PC-9 (cell line): ENCODE measurements at regions not wholly inside any gene's neighbourhood (a gene's known extent, or its start where the extent isn't known, plus 50 kb on each side); places are given as distances from the start of the nearest gene placed in this dataset.

Experiments
- BruUV-seq: library from RNA; stranded (reverse); fragments of 400-500 nt; replicated peaks from 2 replicates; lab custom pipeline; 2021; lab: Mats Ljungman, UMichigan
- CTCF ChIA-PET: fragments of 300-600 bp; sonication (Branson Sonifier 250); formaldehyde crosslinking; loops from one replicate; lab custom pipeline; 2022; ENCODE audit warnings: antibody characterized with exemption; lab: Charles Lee
- POLR2A ChIA-PET: fragments of 300-600 bp; sonication (Branson Sonifier 250); formaldehyde crosslinking; loops from one replicate; lab custom pipeline; 2022; ENCODE audit warnings: antibody characterized with exemption; ENCODE audit not compliant: unreplicated experiment; lab: Charles Lee
- DNase-seq, 2 experiments: peaks; one replicate each; pipeline versions ENCODE4 v3.0.0 to v3.0.0-alpha.2; 2015 to 2022; ENCODE audit warnings: mixed read lengths in 1 of 2
- H2AFZ ChIP-seq: fragments of 200-600 bp; sonication (generic); 2 replicates; pipeline ENCODE4 v1.8.1; 2017; ENCODE audit warnings: antibody characterized with exemption
- H3F3A ChIP-seq: fragments of 200-600 bp; sonication (generic); 2 replicates; pipeline ENCODE4 v1.8.1; 2017; ENCODE audit warnings: antibody characterized with exemption, mild to moderate bottlenecking, low read depth; ENCODE audit not compliant: insufficient read depth
- H3K27ac ChIP-seq: fragments of 200-600 bp; sonication (generic); 2 replicates; pipeline ENCODE4 v1.6.1; 2016; ENCODE audit warnings: mixed run types
- H3K27me3 ChIP-seq: fragments of 200-600 bp; sonication (generic); 2 replicates; pipeline ENCODE4 v1.6.1; 2016; ENCODE audit warnings: low read depth, mixed run types; ENCODE audit not compliant: insufficient read depth
- H3K36me3 ChIP-seq: fragments of 200-600 bp; sonication (generic); 2 replicates; pipeline ENCODE4 v1.6.1; 2016; ENCODE audit warnings: low read depth, mixed run types
- H3K4me1 ChIP-seq: fragments of 200-600 bp; sonication (generic); replicated peaks from 2 replicates; pipeline ENCODE4 v1.6.1; 2016; ENCODE audit warnings: mixed run types; ENCODE audit not compliant: insufficient read depth
- H3K4me2 ChIP-seq: fragments of 200-600 bp; sonication (generic); 2 replicates; pipeline ENCODE4 v1.6.1; 2017; ENCODE audit warnings: mixed run types
- H3K4me3 ChIP-seq: fragments of 200-600 bp; sonication (generic); 2 replicates; pipeline ENCODE4 v1.6.1; 2016; ENCODE audit warnings: mixed run types
- H3K79me2 ChIP-seq: fragments of 200-600 bp; sonication (generic); 2 replicates; pipeline ENCODE4 v1.6.1; 2017; ENCODE audit warnings: low read depth, mixed run types
- H3K9me2 ChIP-seq: fragments of 200-600 bp; sonication (generic); 2 replicates; pipeline ENCODE4 v1.8.1; 2017; ENCODE audit warnings: mild to moderate bottlenecking; ENCODE audit not compliant: insufficient read depth
- H3K9me3 ChIP-seq: fragments of 200-600 bp; sonication (generic); 2 replicates; pipeline ENCODE4 v1.8.1; 2016; ENCODE audit warnings: low read depth; ENCODE audit not compliant: insufficient read depth
- H4K20me1 ChIP-seq: fragments of 200-600 bp; sonication (generic); 2 replicates; pipeline ENCODE4 v1.8.1; 2017; ENCODE audit not compliant: insufficient read depth
- EZH2 ChIP-seq: fragments of 200-600 bp; sonication (generic); IDR thresholded peaks from 2 replicates; pipeline ENCODE4 v1.8.0; 2017; ENCODE audit warnings: antibody characterized with exemption, low read depth
- intact Hi-C: fragments of 100-400 bp; cut with micrococcal nuclease; formaldehyde crosslinking; loops from one replicate; pipeline ENCODE4 v1.10.0; 2022; ENCODE audit not compliant: unreplicated experiment
- TF ChIP-seq, protein P1 (sequence below): fragments of 200-600 bp; sonication (generic); conservative IDR thresholded peaks from 2 replicates; pipeline ENCODE4 v1.6.1; 2017; ENCODE audit warnings: mixed run types, antibody characterized with exemption, mild to moderate bottlenecking, moderate library complexity

DNA sequence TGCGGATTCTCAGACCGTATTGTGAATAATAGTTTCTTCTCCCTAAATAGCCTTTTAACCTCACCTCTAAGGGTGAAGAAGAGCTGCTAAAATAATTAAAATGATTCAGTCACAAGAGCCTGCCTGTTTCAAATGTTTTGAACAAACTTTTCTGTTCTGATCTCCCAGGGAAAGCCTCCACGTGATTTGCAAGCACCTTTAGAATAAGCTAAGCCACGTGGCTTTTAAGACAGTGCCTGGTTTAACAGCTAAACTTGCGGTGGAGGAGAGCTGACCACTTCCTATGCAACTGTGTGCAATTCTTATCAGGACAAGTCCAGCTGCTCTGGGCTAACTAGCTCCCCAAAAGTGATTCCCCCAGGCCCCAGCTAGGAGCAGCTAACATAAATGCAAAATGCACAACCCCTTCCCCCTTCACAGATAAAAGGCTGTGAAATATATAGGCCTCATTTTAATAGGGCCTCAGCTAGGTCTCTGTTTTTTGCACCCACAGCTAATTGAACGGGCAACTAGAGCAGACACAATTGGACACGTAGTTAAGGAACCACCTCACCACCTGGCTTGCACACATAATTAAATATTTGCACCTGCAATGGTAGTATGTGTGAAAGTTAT is 401.2 kb upstream of the NR2F2 start:
- intact Hi-C loops, result no loop called here
- POLR2A ChIA-PET, result no interaction called here
- no TSS peak for BruUV-seq

DNA sequence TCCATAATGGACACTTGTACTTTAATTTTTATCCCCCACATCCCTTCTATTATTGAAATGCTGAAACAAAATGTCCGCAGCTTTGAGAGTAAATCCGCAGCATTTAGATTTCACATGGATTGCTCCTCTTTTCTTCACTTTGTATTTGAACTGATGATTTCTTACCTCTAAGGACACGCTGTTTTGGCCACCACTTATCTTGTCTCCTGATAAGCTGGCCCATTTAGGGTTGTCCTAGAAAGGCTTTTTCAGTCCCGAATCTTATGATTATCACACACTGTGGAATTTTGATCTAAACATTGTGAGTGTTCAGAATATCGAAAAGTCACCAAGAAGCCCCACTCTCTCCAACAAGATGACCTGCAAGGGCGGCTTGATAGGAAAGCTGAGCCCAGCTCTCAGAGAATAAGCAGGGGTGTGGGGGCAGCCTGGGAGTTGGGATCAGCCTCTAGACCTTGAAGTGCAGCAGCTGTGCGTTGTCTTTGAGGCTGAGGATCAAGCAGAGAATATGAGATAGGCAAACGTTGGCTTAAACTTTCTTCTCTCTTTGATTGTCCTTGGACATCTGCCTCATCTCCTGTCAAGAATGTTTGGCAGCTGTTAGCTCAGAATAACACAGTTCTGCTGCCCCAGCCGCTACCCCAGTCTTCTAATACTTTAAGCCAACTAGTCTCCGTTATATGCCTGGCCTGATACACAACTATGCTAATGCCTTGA is 399.7 kb upstream of the NR2F2 start:
- TF ChIP-seq EZH2, result no peak
- TF ChIP-seq, protein P1, sequence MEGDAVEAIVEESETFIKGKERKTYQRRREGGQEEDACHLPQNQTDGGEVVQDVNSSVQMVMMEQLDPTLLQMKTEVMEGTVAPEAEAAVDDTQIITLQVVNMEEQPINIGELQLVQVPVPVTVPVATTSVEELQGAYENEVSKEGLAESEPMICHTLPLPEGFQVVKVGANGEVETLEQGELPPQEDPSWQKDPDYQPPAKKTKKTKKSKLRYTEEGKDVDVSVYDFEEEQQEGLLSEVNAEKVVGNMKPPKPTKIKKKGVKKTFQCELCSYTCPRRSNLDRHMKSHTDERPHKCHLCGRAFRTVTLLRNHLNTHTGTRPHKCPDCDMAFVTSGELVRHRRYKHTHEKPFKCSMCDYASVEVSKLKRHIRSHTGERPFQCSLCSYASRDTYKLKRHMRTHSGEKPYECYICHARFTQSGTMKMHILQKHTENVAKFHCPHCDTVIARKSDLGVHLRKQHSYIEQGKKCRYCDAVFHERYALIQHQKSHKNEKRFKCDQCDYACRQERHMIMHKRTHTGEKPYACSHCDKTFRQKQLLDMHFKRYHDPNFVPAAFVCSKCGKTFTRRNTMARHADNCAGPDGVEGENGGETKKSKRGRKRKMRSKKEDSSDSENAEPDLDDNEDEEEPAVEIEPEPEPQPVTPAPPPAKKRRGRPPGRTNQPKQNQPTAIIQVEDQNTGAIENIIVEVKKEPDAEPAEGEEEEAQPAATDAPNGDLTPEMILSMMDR, result no peak
- Histone ChIP-seq H3K4me1 (no peaks in the 10 kb centered on the region; the same call in 1 of the 2 replicates), H3K4me3 (no peak overlapping the region), H3K36me3 (no peaks in the 10 kb centered on the region), H2AFZ (no peak overlapping the region), H3K27me3 (no peaks in the 10 kb centered on the region), H3K9me2 (no peaks in the 10 kb centered on the region), H3K4me2 (no peak overlapping the region), H3K79me2 (no peaks in the 10 kb centered on the region), H4K20me1 (no peaks in the 10 kb centered on the region), H3K27ac (no peak overlapping the region), H3F3A (no peaks in the 10 kb centered on the region), H3K9me3 (no peaks in the 10 kb centered on the region; the same call in 1 of the 2 replicates)
- ChIA-PET CTCF (no interaction called here), POLR2A (no interaction called here)
- no TSS peak for BruUV-seq
- intact Hi-C loops, result no loop called here
- DNase-seq, result no peak

More for the DNA sequence above, 401.2 kb upstream of the NR2F2 start:
- H2AFZ ChIP-seq, result no peak overlapping the region
- TF ChIP-seq EZH2, result no peak
- TF ChIP-seq, protein P1, result no peak
- H3K36me3 ChIP-seq, result no peaks in the 10 kb centered on the region
- H3F3A ChIP-seq, result no peaks in the 10 kb centered on the region
- no peak for DNase-seq
- H3K79me2 ChIP-seq, result no peaks in the 10 kb centered on the region
- H3K4me3 ChIP-seq, result no peak overlapping the region
- no peak overlapping the region for H3K4me2 ChIP-seq
- no peak overlapping the region for H3K27ac ChIP-seq
- H3K9me2 ChIP-seq, result no peaks in the 10 kb centered on the region
- no peaks in the 10 kb centered on the region for H3K27me3 ChIP-seq
- H4K20me1 ChIP-seq, result no peaks in the 10 kb centered on the region
- no peaks in the 10 kb centered on the region; the same call in 1 of the 2 replicates for H3K4me1 ChIP-seq
- CTCF ChIA-PET, result interaction anchor here (0.6 kb wide), 1 partner anchor 196 kb away, joined by 4 read pairs; no protein-coding TSS in a partner anchor
- no peaks in the 10 kb centered on the region; the same call in 1 of the 2 replicates for H3K9me3 ChIP-seq

DNA sequence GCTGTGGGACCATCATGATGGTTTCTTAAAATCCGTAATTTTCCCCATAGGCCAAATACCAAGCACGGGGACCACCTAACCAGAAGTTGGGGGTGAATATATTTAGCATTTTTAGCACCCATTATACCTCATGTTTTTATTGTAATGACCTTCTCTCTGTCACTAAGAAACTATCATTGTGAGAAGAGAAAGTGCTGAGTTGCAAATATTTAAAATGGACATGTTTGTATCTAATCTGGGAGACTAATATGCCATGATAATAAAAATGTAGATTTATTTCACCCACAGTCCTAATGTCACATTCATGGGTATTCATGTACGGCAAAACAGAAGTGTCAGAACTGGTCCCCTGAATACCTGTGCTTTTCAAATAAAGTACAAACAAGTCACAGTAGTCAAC is 398.9 kb upstream of the NR2F2 start:
- Histone ChIP-seq H3K27me3 (no peaks in the 10 kb centered on the region), H3K36me3 (no peaks in the 10 kb centered on the region), H3K4me1 (no peaks in the 10 kb centered on the region; the same call in 1 of the 2 replicates), H2AFZ (no peak overlapping the region), H4K20me1 (no peaks in the 10 kb centered on the region), H3F3A (no peaks in the 10 kb centered on the region), H3K27ac (no peak overlapping the region), H3K9me3 (no peaks in the 10 kb centered on the region; the same call in 1 of the 2 replicates), H3K4me3 (no peak overlapping the region), H3K9me2 (no peaks in the 10 kb centered on the region), H3K4me2 (no peak overlapping the region), H3K79me2 (no peaks in the 10 kb centered on the region)
- intact Hi-C loops, result no loop called here
- POLR2A ChIA-PET, result no interaction called here
- DNase-seq, result no peak
- BruUV-seq, result no TSS peak
- TF ChIP-seq, protein P1, result no peak
- TF ChIP-seq EZH2, result no peak
- CTCF ChIA-PET, result no interaction called here
